ENCODE measurements at regions not wholly inside any gene's neighbourhood (a gene's known extent, or its start where the extent isn't known, plus 50 kb on each side); places are given as distances from the start of the nearest gene placed in this dataset.

- no peak for TF ChIP-seq CTCF (IDR thresholded peaks at IDR 0.05)
- TF ChIP-seq POLR2A (IDR thresholded peaks at IDR 0.05): no peak
These were observed 478.0 kb downstream of the RMST start for GRCh38 chr12:97940629-97941028.

All from Peyer's patch (tissue), 4 donors.